ENCODE measurements at regions not wholly inside any gene's neighbourhood (a gene's known extent, or its start where the extent isn't known, plus 50 kb on each side); places are given as distances from the start of the nearest gene placed in this dataset.

- ChIA-PET POLR2A (no interaction called here), CTCF (no interaction called here)
- no peak overlapping the region for H3K27ac ChIP-seq (ENCODE audit: low read depth, low read length)
- H3K4me1 Mint-ChIP-seq: no peaks in the 10 kb centered on the region
- H3K27ac Mint-ChIP-seq: no peak overlapping the region
- DNase-seq: no peak
- H3K9me3 Mint-ChIP-seq: peaks cover 0 to 9% (median 3%) of the 10 kb centered on the region in 5 donors
- H3K4me3 ChIP-seq (ENCODE audit: low read length): no peak overlapping the region
- no peaks in the 10 kb centered on the region for H3K4me1 ChIP-seq (ENCODE audit: insufficient read depth, low read length)
- H3K27me3 ChIP-seq (ENCODE audit: insufficient read depth, low read length, poor library complexity, severe bottlenecking): no peaks in the 10 kb centered on the region
- H3K36me3 ChIP-seq (ENCODE audit: insufficient read depth, low read length): no peaks in the 10 kb centered on the region
- no peaks in the 10 kb centered on the region for H3K27me3 Mint-ChIP-seq
- H3K9me3 ChIP-seq (ENCODE audit: low read length): no peaks in the 10 kb centered on the region
- no peak overlapping the region for H3K4me3 Mint-ChIP-seq
- no peaks in the 10 kb centered on the region for H3K36me3 Mint-ChIP-seq
These were observed 128.9 kb upstream of the CELF4 start for GRCh38 chr18:37694516-37694915.

GRCh38 chr18:37691162-37691561 lies 125.6 kb upstream of the CELF4 start:
- Mint-ChIP-seq H3K36me3 (no peaks in the 10 kb centered on the region), H3K9me3 (peaks cover 0 to 8% (median 3%) of the 10 kb centered on the region in 5 donors), H3K4me1 (no peaks in the 10 kb centered on the region), H3K27ac (no peak overlapping the region), H3K4me3 (no peak overlapping the region), H3K27me3 (peaks cover 0 to 3% of the 10 kb centered on the region in 2 donors)
- ChIA-PET CTCF (no interaction called here), POLR2A (no interaction called here)
- no peaks in the 10 kb centered on the region for H3K9me3 ChIP-seq (ENCODE audit: low read length)
- no peaks in the 10 kb centered on the region for H3K27me3 ChIP-seq (ENCODE audit: insufficient read depth, low read length, poor library complexity, severe bottlenecking)
- no peaks in the 10 kb centered on the region for H3K36me3 ChIP-seq (ENCODE audit: insufficient read depth, low read length)
- no peak for DNase-seq
- no peak overlapping the region for H3K27ac ChIP-seq (ENCODE audit: low read depth, low read length)
- no peaks in the 10 kb centered on the region for H3K4me1 ChIP-seq (ENCODE audit: insufficient read depth, low read length)
- H3K4me3 ChIP-seq (ENCODE audit: low read length): no peak overlapping the region

GRCh38 chr18:37689841-37690240 lies 124.2 kb upstream of the CELF4 start:
- ChIA-PET CTCF (no interaction called here), POLR2A (no interaction called here)
- H3K4me3 Mint-ChIP-seq: no peak overlapping the region
- H3K27ac Mint-ChIP-seq: no peak overlapping the region
- no peak overlapping the region for H3K4me3 ChIP-seq (ENCODE audit: low read length)
- H3K27me3 Mint-ChIP-seq: peaks cover 0 to 3% of the 10 kb centered on the region in 2 donors
- peaks cover 0 to 6% (median 3%) of the 10 kb centered on the region in 5 donors for H3K9me3 Mint-ChIP-seq
- H3K9me3 ChIP-seq (ENCODE audit: low read length): no peaks in the 10 kb centered on the region
- no peak for DNase-seq
- no peaks in the 10 kb centered on the region for H3K4me1 ChIP-seq (ENCODE audit: insufficient read depth, low read length)
- no peaks in the 10 kb centered on the region for H3K36me3 Mint-ChIP-seq
- H3K36me3 ChIP-seq (ENCODE audit: insufficient read depth, low read length): no peaks in the 10 kb centered on the region
- no peaks in the 10 kb centered on the region for H3K4me1 Mint-ChIP-seq
- H3K27ac ChIP-seq (ENCODE audit: low read depth, low read length): no peak overlapping the region
- no peaks in the 10 kb centered on the region for H3K27me3 ChIP-seq (ENCODE audit: insufficient read depth, low read length, poor library complexity, severe bottlenecking)

GRCh38 chr18:37684590-37684989 lies 119.0 kb upstream of the CELF4 start:
- no peak overlapping the region for H3K27ac ChIP-seq (ENCODE audit: low read depth, low read length)
- Mint-ChIP-seq H3K4me1 (no peaks in the 10 kb centered on the region), H3K27ac (no peak overlapping the region), H3K9me3 (peaks cover 0 to 10% (median 2%) of the 10 kb centered on the region in 5 donors), H3K4me3 (no peak overlapping the region), H3K36me3 (peaks cover 0 to 2% (median 0%) of the 10 kb centered on the region in 3 donors), H3K27me3 (peaks cover 0 to 3% of the 10 kb centered on the region in 2 donors)
- no peak overlapping the region for H3K4me3 ChIP-seq (ENCODE audit: low read length)
- H3K36me3 ChIP-seq (ENCODE audit: insufficient read depth, low read length): no peaks in the 10 kb centered on the region
- no peaks in the 10 kb centered on the region for H3K27me3 ChIP-seq (ENCODE audit: insufficient read depth, low read length, poor library complexity, severe bottlenecking)
- no peaks in the 10 kb centered on the region for H3K4me1 ChIP-seq (ENCODE audit: insufficient read depth, low read length)
- ChIA-PET POLR2A (no interaction called here), CTCF (no interaction called here)
- no peak for DNase-seq
- no peaks in the 10 kb centered on the region for H3K9me3 ChIP-seq (ENCODE audit: low read length)

- no peak overlapping the region for H3K4me3 ChIP-seq (ENCODE audit: low read length)
- Mint-ChIP-seq H3K36me3 (peaks cover 0 to 2% (median 0%) of the 10 kb centered on the region in 3 donors), H3K4me1 (no peaks in the 10 kb centered on the region), H3K27ac (no peak overlapping the region), H3K27me3 (peaks cover 0 to 3% of the 10 kb centered on the region in 2 donors), H3K4me3 (no peak overlapping the region), H3K9me3 (peaks cover 0 to 10% (median 2%) of the 10 kb centered on the region in 5 donors)
- POLR2A ChIA-PET: no interaction called here
- H3K27ac ChIP-seq (ENCODE audit: low read depth, low read length): no peak overlapping the region
- DNase-seq: no peak
- H3K9me3 ChIP-seq (ENCODE audit: low read length): no peaks in the 10 kb centered on the region
- no peaks in the 10 kb centered on the region for H3K27me3 ChIP-seq (ENCODE audit: insufficient read depth, low read length, poor library complexity, severe bottlenecking)
- no peaks in the 10 kb centered on the region for H3K4me1 ChIP-seq (ENCODE audit: insufficient read depth, low read length)
- CTCF ChIA-PET: no interaction called here
- no peaks in the 10 kb centered on the region for H3K36me3 ChIP-seq (ENCODE audit: insufficient read depth, low read length)
These were observed 118.6 kb upstream of the CELF4 start for GRCh38 chr18:37684183-37684582.

DNA sequence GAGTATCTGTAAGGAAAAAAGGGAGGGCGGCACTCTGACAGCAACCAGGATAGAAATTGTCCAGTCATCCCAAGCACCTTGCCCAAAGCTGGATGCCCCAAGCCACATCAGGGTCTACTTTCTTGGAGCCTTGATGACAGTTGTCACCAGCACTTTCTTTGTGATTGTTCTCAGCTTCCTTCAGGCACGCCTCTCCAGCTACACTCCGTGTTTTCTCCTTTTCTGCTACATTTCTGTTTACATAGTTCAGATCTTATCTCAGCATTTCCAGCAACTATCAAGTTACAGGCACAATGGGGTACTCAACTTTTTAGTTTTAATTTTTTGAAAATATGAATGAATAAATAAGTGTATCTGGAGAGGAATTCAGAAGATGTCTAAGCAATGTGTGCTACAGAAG lies 115.3 kb upstream of the CELF4 start:
- ChIA-PET POLR2A (no interaction called here), CTCF (no interaction called here)
- DNase-seq: no peak
- Histone ChIP-seq H3K4me1 (ENCODE audit: insufficient read depth, low read length) (no peaks in the 10 kb centered on the region), H3K9me3 (ENCODE audit: low read length) (no peaks in the 10 kb centered on the region), H3K27ac (ENCODE audit: low read depth, low read length) (no peak overlapping the region), H3K27me3 (ENCODE audit: insufficient read depth, low read length, poor library complexity, severe bottlenecking) (no peaks in the 10 kb centered on the region), H3K36me3 (ENCODE audit: insufficient read depth, low read length) (no peaks in the 10 kb centered on the region), H3K4me3 (ENCODE audit: low read length) (no peak overlapping the region)
- no peak overlapping the region for H3K27ac Mint-ChIP-seq
- no peak overlapping the region for H3K4me3 Mint-ChIP-seq
- H3K36me3 Mint-ChIP-seq: peaks cover 0 to 2% (median 0%) of the 10 kb centered on the region in 3 donors
- H3K4me1 Mint-ChIP-seq: no peaks in the 10 kb centered on the region
- peaks cover 0 to 5% (median 3%) of the 10 kb centered on the region in 5 donors for H3K9me3 Mint-ChIP-seq
- H3K27me3 Mint-ChIP-seq: no peaks in the 10 kb centered on the region

DNA sequence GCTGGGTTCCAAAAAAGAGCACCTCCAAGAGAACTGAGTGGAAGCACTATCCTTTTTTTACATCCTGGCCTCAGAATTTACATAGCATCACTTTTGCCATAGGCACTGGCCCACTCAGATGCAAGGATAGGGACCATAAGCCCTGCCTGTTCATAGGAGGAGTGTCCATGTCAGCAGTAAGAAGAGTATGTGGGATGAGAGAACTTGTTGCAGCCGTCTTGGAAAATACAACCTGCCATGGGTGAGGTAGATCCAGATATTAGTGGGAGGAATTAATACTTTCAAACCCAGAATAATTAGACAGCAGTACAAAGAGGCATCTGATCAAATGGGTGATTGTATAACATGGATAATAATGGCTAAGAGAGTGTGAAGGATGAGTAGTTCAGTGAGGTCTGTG lies 110.7 kb upstream of the CELF4 start:
- CTCF ChIA-PET: no interaction called here

DNA sequence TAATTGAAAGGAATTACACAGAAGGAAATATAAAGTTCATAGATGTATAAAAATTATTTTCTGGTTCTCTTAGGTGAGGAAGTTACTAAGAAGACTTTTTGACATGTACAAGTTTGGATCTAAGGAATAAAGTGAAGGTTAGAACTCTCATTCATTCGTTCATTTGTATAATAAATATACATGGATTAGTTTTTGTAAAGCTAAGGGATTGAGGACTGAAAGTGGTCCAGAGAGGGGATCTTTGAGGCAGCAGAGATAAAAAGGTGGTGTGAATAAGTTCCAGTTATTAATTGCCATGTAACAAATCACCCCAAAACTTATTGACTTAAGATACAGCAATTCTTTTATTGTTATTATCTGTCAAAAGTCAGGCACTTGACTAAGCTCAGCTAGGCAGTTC lies 110.1 kb upstream of the CELF4 start:
- no peak overlapping the region for H3K4me3 ChIP-seq (ENCODE audit: low read length)
- H3K36me3 Mint-ChIP-seq: no peaks in the 10 kb centered on the region
- ChIA-PET CTCF (no interaction called here), POLR2A (no interaction called here)
- no peak overlapping the region for H3K27ac ChIP-seq (ENCODE audit: low read depth, low read length)
- H3K27me3 ChIP-seq (ENCODE audit: insufficient read depth, low read length, poor library complexity, severe bottlenecking): no peaks in the 10 kb centered on the region
- H3K9me3 Mint-ChIP-seq: peaks cover 0 to 7% (median 5%) of the 10 kb centered on the region in 5 donors
- no peaks in the 10 kb centered on the region for H3K27me3 Mint-ChIP-seq
- H3K4me1 Mint-ChIP-seq: no peaks in the 10 kb centered on the region
- no peaks in the 10 kb centered on the region for H3K4me1 ChIP-seq (ENCODE audit: insufficient read depth, low read length)
- no peaks in the 10 kb centered on the region for H3K9me3 ChIP-seq (ENCODE audit: low read length)
- H3K4me3 Mint-ChIP-seq: no peak overlapping the region
- no peak for DNase-seq
- no peaks in the 10 kb centered on the region for H3K36me3 ChIP-seq (ENCODE audit: insufficient read depth, low read length)
- H3K27ac Mint-ChIP-seq: no peak overlapping the region

More for the DNA sequence above, 110.7 kb upstream of the CELF4 start:
- H3K9me3 Mint-ChIP-seq: peaks cover 0 to 5% (median 4%) of the 10 kb centered on the region in 5 donors
- H3K36me3 Mint-ChIP-seq: no peaks in the 10 kb centered on the region
- no peak overlapping the region for H3K4me3 Mint-ChIP-seq
- H3K27me3 Mint-ChIP-seq: no peaks in the 10 kb centered on the region
- Histone ChIP-seq H3K36me3 (ENCODE audit: insufficient read depth, low read length) (no peaks in the 10 kb centered on the region), H3K4me3 (ENCODE audit: low read length) (no peak overlapping the region), H3K4me1 (ENCODE audit: insufficient read depth, low read length) (no peaks in the 10 kb centered on the region), H3K27ac (ENCODE audit: low read depth, low read length) (no peak overlapping the region), H3K9me3 (ENCODE audit: low read length) (no peaks in the 10 kb centered on the region), H3K27me3 (ENCODE audit: insufficient read depth, low read length, poor library complexity, severe bottlenecking) (no peaks in the 10 kb centered on the region)
- H3K27ac Mint-ChIP-seq: no peak overlapping the region
- H3K4me1 Mint-ChIP-seq: no peaks in the 10 kb centered on the region
- POLR2A ChIA-PET: no interaction called here
- DNase-seq: no peak

DNA sequence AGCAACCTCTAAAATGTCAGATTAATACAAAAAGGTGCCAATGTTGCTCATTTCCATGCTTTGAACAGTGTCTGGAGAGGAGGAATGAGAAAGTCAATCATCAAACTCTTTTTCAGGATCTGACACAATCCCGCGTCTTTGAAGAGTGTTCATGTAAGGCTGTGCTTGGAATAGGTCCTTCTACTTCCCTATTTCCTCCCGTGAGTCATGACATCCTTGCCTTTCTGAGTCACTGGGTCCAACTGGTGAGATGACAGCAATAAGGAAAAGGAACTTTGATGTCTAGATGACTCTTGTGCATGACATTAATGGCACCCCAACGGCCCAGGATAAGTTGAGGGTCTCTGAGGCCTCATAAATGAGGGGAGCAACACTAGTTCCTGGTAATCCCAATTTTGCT lies 109.0 kb upstream of the CELF4 start:
- Mint-ChIP-seq H3K4me1 (no peaks in the 10 kb centered on the region), H3K27ac (no peak overlapping the region), H3K27me3 (no peaks in the 10 kb centered on the region), H3K4me3 (no peak overlapping the region), H3K9me3 (peaks cover 0 to 9% (median 4%) of the 10 kb centered on the region in 5 donors), H3K36me3 (no peaks in the 10 kb centered on the region)
- ChIA-PET POLR2A (no interaction called here), CTCF (no interaction called here)
- Histone ChIP-seq H3K36me3 (ENCODE audit: insufficient read depth, low read length) (no peaks in the 10 kb centered on the region), H3K4me3 (ENCODE audit: low read length) (no peak overlapping the region), H3K9me3 (ENCODE audit: low read length) (no peaks in the 10 kb centered on the region), H3K27ac (ENCODE audit: low read depth, low read length) (no peak overlapping the region), H3K4me1 (ENCODE audit: insufficient read depth, low read length) (no peaks in the 10 kb centered on the region), H3K27me3 (ENCODE audit: insufficient read depth, low read length, poor library complexity, severe bottlenecking) (no peaks in the 10 kb centered on the region)
- DNase-seq: no peak

Measured in CD8-positive, alpha-beta memory T cell (primary cell).